ENCODE measurements at regions not wholly inside any gene's neighbourhood (a gene's known extent, or its start where the extent isn't known, plus 50 kb on each side); places are given as distances from the start of the nearest gene placed in this dataset.

DNA sequence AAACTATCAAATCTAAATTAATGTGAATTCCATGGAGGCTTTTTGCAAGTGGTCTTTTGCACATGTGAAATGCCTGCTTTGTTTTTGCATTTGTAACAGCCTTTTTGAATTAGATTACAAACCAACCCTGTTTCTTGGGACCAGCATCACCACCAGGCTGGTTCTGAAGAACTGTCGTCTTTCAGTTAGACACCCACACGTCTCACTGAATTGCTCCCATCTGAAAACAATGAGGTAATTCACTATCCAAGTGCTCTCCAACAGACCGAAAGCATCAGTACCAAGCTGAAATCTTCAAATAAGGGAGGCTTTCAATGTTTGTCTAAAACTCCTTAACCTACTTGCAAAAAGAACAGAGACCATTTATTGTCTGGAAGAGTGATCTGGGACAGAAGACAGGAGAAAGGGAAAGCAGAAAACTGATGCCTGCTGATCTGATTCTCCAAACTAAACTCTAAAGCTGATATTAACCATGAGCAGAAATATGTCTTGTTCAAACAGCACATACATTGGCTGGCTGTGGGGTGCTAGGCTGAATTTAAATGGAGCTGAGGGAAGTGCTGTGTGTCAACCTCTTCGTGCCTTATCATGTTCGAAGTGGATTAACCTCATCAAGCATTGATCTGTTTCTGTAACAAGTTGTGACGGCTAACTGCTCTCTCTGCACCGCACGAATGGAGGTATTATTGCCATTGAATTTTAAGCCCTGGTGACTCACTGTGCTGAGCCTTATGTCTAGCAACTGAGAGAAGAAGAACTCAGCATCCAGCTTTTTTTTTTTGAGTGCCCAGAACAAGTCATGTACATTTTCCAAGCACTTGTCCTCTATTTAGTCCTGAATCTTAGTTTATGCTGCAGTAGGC lies 213.7 kb upstream of the P2RY1 start:
- TF ChIP-seq GATA1 (IDR thresholded peaks at IDR 0.05; ENCODE audit: low read depth, low read length) (no peak), POLR2A (IDR thresholded peaks at IDR 0.05; ENCODE audit: low read length) (no peak)

DNA sequence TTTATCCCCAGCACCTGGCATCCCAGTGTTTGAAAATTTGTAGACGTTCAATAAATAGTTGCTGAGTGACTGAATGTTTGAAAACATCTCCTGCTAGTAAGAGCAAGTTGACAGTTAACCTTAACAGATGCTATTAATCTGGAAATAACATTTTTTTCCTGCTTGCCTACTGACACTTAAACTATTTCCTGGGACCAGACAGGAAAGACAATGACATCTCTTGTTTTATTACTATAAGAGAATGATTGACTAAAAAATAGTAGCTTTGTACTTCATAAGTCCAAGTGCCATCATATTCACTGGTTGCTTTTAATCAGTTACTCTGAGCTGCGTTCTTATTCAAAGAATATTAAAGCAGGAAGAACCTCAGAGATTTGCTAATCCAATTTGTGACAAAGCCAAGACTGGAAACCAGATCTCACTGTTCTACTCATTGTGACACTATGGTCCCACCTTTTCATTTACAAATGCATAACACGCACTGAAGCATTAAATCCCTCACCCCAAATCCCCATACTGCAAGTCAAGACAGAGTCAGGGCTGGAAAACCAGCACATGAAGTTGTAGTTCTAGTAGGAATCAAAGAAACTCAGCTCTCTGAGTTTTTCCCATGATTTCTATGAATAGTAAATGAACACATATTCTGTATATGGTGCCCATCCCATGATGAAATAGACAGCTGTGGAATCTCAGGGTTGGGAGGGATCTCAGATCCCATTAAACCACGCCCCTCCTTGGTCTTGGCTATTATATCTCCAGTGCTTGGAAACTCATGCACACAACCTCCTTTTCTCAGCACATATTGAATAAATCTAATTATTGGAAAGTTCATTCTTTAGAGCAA lies 212.7 kb upstream of the P2RY1 start:
- DNase-seq = no peak
- TF ChIP-seq GATA1 (IDR thresholded peaks at IDR 0.05; ENCODE audit: low read depth, low read length) = no peak
- no peak for TF ChIP-seq POLR2A (IDR thresholded peaks at IDR 0.05; ENCODE audit: low read length)

More for the DNA sequence above, 213.7 kb upstream of the P2RY1 start:
- no peak for DNase-seq

DNA sequence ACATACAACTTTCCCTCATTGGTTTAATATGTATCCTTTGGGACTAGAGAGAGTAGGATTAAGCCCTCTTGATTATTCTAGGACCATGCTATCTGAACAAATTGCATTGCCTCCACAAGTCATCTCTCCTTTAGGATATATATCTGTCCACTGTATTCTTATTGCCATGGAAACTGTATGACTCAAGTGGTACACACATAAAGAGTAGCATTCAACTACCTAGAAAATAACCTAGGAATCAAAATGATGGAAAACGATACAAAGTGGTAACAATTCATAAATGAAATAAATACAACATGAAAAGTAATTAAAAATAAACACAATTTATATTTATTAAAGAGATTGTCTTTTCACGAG lies 212.1 kb upstream of the P2RY1 start:
- TF ChIP-seq GATA1 (IDR thresholded peaks at IDR 0.05; ENCODE audit: low read depth, low read length) (no peak), POLR2A (IDR thresholded peaks at IDR 0.05; ENCODE audit: low read length) (no peak)

DNA sequence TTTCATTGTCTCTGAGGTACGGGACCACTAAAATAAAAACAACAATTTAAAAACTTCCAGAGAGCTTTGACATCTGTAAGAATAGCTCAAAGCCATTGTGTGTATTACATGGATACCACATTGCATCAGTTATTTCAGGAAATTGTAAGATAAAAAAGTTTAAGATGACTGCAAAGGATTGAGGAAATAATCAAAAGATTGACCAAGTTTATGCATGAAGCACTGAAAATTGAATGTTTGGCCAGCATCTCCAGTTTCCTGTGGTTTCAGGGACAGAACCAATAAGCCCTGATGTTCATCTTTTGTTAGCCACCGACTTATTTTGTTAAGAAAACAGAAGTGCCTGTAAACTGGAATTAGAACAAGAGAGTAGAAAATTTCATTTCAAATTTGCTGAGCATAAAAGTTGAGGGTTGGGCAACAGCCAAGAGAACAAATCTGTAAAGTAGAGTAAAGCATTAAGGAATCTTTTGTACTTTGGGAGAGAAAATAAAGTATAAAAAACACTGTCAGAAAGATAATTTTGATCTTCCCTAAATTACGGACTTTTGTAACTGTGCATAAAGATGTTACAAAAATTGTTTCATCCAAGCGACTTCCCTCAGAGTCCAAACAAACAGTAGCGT lies 211.5 kb upstream of the P2RY1 start:
- TF ChIP-seq POLR2A (IDR thresholded peaks at IDR 0.05; ENCODE audit: low read length) (no peak), GATA1 (IDR thresholded peaks at IDR 0.05; ENCODE audit: low read depth, low read length) (no peak)
- no peak for DNase-seq

More for the DNA sequence above, 212.1 kb upstream of the P2RY1 start:
- no peak for DNase-seq

DNA sequence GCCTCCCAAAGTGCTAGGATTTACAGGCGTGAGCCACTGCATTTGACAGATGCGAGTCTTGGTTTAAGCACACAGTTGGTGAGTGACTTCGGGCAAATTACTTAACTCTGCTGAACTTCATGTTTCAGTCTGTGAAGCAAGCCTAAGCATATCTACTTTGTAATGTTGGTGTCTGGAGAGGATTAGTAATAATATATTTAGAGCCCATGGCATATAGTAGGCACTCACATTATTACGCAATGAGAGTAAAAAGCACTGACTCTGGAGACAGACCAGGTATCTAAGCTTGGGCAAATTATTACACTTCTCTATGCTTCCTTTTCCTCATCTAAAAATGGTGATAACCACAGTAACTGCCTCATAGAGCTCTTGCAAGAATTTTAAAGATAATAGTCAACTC lies 208.7 kb upstream of the P2RY1 start:
- DNase-seq = no peak
- TF ChIP-seq POLR2A (IDR thresholded peaks at IDR 0.05; ENCODE audit: low read length) = no peak
- no peak for TF ChIP-seq GATA1 (IDR thresholded peaks at IDR 0.05; ENCODE audit: low read depth, low read length)

DNA sequence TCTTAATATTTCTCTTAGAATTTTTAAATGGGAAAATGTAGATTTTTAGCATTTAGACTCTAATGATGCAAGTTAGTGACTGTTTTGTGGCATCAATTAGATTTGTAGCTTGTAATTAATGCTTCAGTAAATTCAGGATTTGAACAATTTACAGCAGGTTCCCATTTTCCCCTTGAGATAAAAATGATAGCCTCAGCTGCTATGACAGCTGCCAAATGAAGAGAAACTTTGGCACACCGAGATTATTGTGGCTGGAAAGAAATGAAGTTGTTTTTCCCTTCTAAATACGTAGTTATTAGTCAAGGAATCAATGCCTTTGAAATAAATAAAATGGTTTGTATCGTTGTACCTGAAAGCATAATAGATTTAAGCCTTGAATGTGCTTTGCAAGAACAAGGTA lies 206.4 kb upstream of the P2RY1 start:
- no peak for DNase-seq
- no peak for TF ChIP-seq POLR2A (IDR thresholded peaks at IDR 0.05; ENCODE audit: low read length)
- TF ChIP-seq GATA1 (IDR thresholded peaks at IDR 0.05; ENCODE audit: low read depth, low read length) = no peak

DNA sequence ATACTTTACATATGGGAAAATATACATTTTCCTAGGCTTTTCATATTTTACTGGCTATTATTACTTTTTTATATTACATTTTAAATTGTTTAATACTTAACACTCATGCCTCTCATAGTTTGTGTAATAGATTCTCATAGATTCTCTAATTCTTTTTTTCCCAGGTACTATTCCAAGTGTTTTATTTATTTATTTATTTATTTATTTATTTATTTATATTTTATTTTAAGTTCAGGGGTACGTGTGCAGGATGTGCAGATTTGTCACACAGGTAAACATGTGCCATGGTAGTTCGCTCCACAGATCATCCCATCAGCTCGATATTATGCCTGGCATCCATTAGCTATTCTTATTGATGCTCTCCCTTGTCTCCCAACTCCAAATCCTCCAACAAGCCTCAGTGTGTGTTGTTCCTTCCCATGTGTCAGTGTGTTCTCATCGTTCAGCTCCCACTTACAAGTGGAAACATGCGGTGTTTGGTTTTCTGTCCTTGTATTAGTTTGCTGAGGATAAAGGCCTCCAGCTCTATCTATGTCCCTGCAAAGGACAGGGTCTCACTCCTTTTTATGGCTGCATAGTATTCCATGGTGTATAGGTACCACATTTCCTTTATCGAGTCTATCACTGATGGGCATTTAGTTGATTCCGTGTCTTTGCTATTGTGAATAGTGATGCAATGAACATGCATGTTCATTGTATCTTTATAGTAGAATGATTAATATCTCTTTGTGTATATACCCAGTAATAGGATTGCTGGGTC lies 205.4 kb upstream of the P2RY1 start:
- no peak for TF ChIP-seq GATA1 (IDR thresholded peaks at IDR 0.05; ENCODE audit: low read depth, low read length)
- no peak for TF ChIP-seq POLR2A (IDR thresholded peaks at IDR 0.05; ENCODE audit: low read length)
- DNase-seq = no peak

DNA sequence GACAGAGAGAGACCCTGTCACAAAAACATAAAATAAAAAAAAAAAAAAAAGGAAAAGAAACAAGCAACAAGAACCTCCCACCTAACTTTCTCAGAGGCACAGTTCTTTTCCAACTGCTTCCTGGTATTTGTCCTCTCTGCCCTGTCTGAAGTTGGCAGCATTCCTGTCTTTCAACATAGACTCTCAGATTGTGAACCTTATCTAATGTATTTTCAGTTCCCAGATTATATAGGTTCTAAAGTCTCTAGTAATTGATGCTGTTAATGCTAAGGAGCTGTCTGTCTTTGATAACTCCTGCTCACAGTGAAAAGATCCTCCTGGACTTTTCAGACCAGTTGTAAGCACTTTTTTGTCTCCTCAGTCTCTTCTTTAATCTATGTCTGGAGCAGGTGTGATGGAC lies 199.5 kb upstream of the P2RY1 start:
- no peak for DNase-seq
- TF ChIP-seq POLR2A (IDR thresholded peaks at IDR 0.05; ENCODE audit: low read length) = no peak
- TF ChIP-seq GATA1 (IDR thresholded peaks at IDR 0.05; ENCODE audit: low read depth, low read length) = no peak

DNA sequence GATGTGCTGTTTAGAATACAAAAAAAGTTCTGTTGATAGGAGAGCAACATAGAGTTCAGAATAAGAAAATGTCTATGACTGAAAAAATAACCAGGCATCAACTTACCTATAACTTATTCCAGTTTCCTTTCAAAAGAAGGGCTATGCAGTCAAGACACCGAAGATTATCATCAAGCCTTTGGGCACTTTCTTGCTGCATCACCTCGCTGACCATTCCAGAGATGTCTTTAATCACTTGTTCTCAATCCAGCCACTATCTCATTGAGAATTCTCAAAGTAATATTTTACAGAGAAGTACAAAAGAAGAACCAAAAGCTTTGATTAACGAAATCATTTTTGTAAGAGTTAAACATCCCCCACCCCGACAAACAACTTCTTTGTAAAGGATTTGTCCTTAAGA lies 198.3 kb upstream of the P2RY1 start:
- DNase-seq = no peak
- TF ChIP-seq POLR2A (IDR thresholded peaks at IDR 0.05; ENCODE audit: low read length) (no peak), GATA1 (IDR thresholded peaks at IDR 0.05; ENCODE audit: low read depth, low read length) (no peak)

DNA sequence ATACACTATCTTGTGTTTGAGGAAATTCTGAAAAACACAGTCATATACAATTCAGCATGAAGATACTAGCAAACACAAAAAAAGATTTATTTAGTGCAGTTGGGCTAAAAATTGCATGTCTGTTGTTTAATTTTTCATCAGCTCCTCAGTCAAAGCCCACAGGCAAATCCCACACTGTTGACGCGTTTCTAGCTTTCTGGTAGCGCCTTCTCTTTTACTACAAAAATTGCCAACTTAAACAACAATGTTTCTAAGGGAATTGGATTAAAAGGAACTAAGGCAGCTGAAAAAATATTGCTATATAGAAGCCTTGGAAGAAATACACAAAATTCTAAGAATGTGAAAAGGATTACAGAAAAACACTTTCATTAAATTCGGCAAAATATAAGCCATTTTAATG lies 196.7 kb upstream of the P2RY1 start:
- TF ChIP-seq POLR2A (IDR thresholded peaks at IDR 0.05; ENCODE audit: low read length) = no peak
- no peak for TF ChIP-seq GATA1 (IDR thresholded peaks at IDR 0.05; ENCODE audit: low read depth, low read length)

DNA sequence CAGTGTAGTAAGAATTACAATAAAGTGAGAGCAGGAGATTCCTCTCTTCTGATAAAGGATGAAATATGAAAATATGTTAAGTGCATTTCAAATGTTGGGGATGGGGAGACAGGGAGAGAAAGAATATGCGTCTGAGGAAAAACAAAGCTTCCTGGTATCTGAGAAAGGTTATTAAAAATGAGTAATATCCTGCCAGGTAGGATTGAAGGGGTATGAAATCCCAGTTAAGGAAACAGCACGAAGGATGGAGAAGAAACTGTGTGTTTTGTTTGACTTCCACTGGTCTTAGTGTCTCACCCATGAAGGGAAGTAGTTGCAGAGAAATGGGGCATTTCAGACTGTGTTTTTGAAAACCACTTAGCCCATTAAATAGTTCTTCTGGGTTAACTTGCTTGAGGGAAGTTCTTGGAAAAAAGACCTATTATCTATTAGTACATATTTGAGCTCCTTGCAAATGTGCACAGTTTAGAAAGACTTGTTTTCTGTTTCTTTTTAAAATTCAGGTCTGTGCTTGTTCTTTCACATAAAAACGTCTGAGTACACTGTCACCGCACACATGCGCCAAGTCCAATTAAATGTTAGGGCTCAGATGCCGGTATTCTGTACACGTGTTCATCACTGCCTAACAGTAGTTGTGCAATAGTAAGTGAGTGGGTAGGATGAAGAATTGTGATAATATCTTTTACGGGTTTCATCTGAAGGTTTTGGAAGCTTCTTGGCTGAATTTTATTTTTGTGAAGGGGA lies 196.1 kb upstream of the P2RY1 start:
- no peak for DNase-seq
- TF ChIP-seq POLR2A (IDR thresholded peaks at IDR 0.05; ENCODE audit: low read length) (no peak), GATA1 (IDR thresholded peaks at IDR 0.05; ENCODE audit: low read depth, low read length) (no peak)

More for the DNA sequence above, 196.7 kb upstream of the P2RY1 start:
- no peak for DNase-seq

DNA sequence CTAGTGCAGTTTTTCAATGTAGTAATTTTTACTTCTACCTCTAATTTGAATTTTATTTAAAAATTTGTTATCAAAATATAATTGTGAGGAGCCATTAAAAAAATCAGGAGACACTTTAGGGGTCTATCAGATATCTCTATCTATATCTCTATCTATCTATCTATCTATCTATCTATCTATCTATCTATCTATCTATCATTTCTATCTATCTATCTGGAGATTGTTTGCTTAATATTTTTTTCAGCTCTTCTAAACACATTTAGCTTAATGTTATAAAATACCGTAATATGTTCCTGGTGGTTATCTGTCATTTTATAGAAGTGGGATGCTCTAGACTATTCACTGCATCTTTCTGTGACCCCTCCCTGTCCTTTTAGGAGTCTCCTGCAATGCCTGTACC lies 193.7 kb upstream of the P2RY1 start:
- DNase-seq = no peak
- TF ChIP-seq GATA1 (IDR thresholded peaks at IDR 0.05; ENCODE audit: low read depth, low read length) (no peak), POLR2A (IDR thresholded peaks at IDR 0.05; ENCODE audit: low read length) (no peak)

DNA sequence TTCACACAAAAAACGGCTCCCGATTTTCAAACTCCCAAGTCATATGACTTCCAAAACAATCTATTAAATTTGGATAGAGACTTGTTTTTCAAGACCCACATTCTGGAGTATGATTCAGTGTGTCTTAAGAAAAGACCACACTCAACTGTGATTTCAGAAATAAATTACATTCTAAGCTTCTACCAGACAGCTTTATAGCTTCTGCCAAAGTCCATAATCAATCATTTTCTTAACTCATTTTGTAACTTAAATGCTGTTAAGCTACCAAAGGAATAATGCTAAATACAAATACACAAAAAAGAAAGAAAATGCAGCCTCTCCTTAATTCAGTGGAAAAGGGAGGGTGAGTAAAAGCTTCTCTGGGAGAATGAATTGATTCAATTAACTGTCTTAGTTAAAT lies 192.3 kb upstream of the P2RY1 start:
- DNase-seq = no peak
- no peak for TF ChIP-seq GATA1 (IDR thresholded peaks at IDR 0.05; ENCODE audit: low read depth, low read length)

All from erythroblast (primary cell).